NAMALWA (cell line): ENCODE measurements at regions not wholly inside any gene's neighbourhood (a gene's known extent, or its start where the extent isn't known, plus 50 kb on each side); places are given as distances from the start of the nearest gene placed in this dataset.
A peak's percentile ranks its signal among the peaks of the same experiment; 100 is the strongest.
"Not testable (repeated sequence)": the region's sequence is repeated elsewhere in the genome, so short reads cannot be mapped to it uniquely, and the experiment has no call there.

ENCODE experiments used
- DNase-seq: peaks from one replicate; pipeline ENCODE4 v3.0.0-alpha.2; 2015; ENCODE audit warnings: low spot score

DNA sequence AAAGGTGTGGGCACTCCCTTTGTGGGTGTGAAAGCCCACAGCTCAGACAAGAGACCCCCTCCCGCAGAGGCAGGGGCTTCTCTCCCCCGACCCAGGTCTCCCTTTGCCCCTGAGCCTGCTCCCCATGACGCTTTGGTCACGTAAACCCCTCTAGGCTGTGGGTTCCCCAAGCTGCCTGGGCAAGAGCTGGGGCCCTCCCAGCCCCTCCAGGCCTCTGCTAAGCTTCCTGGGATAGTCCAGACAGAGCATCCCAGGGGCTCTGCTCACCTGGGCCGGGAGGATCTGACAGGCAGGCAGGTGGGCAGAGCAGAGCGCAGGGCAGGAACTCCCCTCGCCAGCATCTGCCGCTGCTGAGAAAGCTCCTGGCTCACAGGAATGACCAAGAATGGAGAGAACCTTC, 177.3 kb downstream of the BANP start:
- DNase-seq, result no peak

DNA sequence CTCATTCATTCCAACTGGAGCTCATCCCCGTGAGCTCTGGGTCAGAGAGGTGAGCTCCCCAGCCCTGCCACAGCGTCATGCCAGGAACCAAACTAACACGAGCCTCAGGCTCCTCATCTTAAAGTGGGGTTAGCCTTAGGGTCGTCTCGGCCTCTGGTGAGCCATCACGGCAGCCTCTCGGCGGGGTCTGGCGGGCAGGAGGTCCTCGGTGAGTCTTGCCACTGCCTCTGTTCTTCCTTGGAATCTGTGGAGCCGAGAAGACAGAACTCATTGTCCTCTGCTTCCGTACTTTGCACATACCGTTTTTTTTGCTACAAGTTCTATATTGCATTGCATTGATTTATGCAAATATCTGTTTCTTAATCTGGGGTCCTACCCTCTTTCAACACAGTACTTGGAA, 177.9 kb downstream of the BANP start:
- not testable (repeated sequence) for DNase-seq

DNA sequence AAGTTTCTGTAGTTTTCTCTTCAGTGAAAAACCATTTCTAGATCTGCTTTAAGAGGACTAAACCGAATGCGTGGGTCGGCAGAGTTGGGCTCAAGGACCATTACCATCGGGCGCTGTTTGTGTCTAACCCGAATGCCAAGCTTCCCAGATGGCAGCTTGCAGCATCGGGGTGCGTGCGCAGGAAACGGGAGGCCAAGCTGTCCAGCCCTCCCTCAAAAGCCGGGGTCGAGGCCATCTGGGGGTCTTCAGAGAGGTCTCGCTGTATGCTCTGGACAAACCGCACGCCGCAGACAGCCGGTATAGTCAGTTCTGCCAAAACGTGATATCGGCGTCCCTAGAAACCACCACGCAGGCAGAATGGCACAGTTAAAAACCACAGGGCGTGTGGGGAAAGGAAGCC, 178.8 kb downstream of the BANP start:
- DNase-seq, result no peak

DNA sequence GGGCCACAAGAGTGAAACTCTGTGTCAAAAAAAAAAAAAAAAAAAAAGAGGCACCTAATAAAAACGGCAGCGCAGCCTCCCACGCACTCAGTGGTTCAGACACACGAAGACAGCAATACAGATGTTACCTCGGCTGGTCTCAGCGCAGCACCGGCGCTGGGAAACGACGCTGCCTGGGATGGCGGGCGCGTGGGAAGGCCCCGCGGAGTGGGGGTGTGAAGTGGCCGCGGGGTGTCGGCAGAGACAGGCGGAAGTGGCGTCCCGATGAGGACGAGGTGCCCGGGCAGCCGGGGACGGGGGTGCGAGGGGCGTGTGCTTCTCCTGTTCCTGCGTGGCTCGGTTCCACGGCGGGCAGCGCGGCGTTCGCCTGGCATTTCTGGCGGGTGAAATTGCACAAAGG, 179.4 kb downstream of the BANP start:
- DNase-seq, result no peak

DNA sequence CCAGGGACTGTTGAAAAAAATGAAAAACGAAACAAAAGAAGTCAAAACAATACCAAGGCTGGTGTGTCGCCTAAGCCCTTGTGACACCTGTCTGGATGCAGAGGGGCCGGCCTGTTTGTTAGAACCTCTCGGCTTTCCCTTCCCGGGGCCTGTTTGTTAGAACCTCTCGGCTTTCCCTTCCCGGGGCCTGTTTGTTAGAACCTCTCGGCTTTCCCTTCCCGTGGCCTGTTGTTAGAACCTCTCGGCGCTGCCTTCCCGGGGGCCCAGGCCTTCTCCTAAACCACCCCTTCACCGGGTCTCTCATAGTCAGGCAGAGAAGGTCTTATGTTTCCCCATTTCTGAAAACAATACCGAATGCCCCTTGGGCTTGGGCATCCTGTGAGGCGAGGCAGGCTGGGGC, 180.0 kb downstream of the BANP start:
- DNase-seq, result no peak

DNA sequence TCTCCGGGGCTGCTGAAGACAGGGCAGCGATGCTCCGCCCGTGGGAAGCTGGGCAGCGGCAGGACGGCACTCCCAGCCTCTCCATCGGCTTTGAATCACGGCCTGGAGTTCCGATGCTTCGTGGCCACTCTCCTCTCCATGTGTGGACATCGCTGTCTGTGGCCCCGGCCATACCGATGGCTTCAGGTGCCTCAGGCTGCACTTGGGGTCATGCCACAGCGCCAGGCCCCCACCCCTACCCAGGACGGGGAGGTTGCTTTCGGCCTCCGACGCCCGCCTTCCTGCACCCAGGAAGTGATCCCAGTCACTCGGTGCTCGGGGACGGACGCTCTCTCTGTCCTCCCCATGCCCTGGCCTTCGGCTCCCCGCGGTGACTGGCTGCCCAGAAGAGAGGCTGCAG, 180.7 kb downstream of the BANP start:
- DNase-seq, result no peak

DNA sequence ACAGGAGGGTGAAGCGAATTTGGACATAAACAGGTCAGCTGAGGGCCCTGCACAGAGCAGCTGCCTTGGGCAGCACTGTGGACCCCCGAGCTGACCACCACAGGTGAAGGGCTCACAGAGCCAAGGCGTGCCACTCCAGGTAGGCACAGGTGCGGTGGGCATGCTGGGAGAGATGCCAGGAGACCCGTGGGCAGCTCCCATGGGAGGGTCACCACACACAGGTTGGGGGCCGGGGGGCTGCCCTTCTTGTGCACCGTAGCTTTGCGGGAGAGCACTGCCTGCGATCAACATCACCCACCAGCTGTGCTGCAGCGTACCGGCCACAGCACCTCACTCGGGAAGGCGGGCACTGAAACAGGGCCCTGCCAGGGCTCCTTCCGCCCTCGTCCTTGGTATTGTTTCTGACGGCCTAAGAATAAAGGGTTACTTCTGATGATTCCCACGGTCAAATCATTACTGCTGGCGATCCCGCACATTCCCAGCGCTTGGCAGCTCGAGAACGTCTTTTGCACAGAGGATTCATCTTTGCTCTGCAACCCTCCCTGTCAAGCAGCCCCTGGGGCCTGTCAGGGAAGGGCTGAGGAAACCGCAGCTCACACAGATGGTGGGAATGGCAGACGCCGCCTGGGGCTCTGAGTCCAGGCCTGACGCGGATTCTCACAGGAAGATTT, 181.7 kb downstream of the BANP start:
- no peak for DNase-seq

DNA sequence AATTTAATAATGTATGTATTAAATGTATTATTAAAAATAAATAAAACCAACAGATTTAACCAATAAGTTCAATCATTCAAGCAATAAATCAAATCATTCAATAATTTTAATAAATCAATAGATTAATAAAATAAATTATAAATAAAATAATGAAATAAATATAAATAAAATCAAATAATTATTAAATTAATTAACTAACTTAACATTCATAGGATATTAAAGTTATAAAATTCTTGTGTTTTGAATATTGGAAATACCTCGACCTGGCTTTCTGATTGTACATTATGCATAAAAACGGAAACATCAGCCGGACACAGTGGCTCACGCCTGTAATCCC, 182.2 kb downstream of the BANP start:
- DNase-seq, result no peak

DNA sequence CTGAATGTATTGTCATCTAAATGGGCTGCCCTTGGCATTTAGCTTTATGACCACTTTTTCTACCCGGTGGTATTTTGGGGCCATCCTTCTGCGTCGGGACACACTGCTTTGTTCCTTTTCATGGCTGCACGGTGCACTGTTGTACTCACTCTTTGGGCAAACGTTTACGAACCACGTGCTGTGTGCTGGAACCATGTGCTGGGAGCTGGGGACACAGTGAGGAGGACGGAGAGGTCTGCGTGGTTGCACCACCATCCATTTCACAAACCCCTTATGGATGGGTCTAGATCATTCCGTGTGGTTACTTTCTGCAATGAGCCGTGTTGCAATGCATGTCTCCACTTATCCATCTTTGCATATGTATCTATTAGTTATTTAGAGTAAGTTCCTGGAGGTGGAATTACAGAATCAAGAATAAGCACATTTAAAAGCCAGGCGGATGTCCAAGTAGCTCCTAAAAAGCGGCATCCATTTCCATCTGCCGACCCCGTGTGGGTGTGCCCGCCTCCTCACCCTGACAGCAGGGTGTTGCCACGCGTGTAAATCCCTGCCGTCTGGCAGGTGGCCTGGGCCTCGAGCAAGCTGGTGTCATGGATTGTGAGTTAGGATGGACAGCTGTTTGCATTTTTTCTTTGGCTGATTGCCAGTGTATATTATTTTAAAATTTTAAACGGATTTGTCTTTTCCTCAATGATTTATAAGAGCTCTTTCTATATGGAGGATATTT, 183.1 kb downstream of the BANP start:
- DNase-seq, result not testable (repeated sequence)

DNA sequence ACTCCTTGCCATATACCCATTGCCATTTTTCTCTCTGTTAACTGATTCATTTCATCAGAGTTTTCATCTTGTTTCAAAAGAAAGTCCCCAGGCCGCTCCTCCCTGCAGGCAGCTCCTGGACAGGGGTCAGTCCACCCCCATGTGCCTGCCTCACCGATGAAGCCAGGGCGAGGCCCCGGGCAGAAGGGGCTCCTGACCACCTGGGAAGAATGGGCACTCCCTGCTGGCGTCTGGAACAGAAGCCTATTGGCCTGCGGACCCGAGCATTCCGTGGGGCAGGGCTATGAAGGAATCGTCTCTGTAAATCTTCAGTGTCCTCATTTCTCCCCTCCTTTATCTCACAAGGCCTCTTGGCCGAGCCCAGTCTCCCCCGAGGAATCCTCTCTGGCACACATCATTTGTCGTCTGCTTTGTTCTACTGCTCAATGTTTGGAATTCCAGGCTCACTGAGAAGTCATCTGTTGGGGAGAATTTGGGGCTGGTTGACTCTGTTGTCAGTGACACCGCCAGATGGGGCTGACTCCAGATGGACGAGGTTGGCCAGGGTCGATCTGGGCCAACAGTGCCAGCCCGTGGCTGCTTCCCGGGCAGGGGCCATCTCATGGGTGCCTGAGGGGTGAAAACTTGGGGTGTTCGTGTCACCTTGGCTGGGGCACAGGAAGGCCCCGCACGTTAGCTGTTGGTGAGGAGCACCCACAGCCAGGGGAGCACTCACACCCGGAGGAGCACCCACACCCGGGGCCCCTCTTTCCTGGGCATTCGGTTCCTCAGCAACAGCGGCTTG, 183.9 kb downstream of the BANP start:
- DNase-seq, result not testable (repeated sequence)

DNA sequence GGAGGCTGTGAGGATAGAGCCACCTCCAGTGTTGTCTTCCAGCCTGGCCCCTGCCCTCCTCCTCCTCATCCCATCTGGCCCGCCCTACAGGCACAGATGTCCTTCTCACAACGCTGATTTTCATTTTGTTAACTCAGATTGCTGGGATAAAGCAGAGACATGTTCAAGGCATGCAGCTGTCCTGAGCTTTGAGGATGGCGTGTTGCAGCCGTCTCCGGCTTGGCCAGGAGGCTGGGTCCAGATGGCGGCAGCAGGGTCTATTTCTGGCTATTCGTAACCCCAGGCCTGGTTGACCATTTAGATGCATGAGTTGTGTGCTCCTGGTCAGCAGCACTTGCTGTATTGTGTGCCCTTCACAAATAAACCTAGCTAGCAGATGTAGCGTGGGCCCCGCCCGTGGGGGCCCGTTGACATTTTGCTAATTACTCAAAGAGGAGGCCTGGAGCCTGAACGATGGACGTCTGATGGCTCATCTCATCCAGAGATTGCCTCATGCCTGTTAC, 185.0 kb downstream of the BANP start:
- not testable (repeated sequence) for DNase-seq

DNA sequence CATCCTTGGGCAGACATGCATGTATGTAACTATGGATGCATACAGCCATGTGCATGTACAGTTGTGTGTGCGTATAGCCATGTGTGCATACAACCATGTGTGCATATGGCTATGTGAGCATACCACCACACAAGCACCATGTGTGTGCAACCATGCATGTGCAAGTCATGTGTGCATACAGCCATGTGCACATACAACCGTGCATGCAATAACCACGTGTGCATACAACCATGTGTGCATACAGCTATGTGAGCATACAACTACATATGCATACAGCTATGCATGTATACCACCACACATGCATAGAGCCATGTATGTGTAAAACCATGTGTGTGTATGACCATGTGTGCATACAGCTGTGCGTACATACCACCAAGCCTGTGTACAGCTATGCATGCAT, 185.7 kb downstream of the BANP start:
- not testable (repeated sequence) for DNase-seq

DNA sequence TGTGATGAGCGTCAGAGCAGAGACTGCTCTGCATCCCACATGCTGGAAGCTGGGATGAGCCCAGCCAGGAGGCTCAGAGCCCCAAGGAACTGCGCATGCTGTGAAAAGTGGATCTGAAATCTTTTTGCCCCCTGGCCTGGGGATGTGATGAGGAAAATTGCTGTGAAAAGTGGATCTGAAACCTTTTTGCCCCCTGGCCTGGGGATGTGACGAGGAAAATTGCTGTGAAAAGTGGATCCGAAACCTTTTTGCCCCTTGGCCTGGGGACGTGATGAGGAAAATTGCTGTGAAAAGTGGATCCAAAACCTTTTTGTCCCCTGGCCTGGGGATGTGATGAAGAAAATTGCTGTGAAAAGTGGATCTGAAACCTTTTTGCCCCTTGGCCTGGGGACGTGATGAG, 187.9 kb downstream of the BANP start:
- not testable (repeated sequence) for DNase-seq

DNA sequence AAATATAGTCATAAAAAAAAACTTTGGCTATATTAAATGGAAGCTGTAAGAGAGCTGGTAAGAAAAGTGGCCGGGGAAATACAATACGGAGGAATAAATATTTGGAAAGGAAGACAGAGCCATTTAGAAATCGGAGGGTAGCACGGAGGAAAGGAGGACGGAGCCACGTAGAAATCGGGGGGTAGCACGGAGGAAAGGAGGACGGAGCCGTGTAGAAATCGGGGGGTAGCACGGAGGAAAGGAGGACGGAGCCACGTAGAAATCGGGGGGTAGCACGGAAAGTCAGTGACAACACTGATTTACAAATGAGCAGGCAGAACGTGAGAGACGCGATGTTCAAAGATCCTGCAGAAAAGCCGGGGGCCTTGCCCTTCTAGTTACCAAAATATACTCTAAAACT, 189.0 kb downstream of the BANP start:
- peak; percentile 46 for DNase-seq

DNA sequence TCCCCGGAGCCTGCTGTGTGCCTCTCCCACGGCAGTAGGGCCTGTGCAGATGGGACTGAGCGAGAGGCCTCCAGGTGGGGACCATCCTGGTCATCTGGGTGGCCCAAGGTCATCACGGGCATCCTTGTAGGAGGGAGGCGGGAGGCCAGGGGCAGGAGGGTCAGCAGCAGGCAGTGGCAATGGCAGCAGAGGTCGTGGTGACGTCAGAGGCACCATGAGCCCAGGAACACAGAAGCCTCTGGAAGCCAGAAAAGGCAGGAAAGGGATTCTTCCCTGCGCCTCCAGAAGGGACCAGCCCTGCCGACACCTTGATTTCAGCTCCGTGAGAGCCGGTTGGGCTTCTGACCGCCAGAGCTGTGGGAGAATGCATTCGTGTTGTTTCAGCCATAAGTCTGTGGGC, 190.3 kb downstream of the BANP start:
- DNase-seq, result no peak

DNA sequence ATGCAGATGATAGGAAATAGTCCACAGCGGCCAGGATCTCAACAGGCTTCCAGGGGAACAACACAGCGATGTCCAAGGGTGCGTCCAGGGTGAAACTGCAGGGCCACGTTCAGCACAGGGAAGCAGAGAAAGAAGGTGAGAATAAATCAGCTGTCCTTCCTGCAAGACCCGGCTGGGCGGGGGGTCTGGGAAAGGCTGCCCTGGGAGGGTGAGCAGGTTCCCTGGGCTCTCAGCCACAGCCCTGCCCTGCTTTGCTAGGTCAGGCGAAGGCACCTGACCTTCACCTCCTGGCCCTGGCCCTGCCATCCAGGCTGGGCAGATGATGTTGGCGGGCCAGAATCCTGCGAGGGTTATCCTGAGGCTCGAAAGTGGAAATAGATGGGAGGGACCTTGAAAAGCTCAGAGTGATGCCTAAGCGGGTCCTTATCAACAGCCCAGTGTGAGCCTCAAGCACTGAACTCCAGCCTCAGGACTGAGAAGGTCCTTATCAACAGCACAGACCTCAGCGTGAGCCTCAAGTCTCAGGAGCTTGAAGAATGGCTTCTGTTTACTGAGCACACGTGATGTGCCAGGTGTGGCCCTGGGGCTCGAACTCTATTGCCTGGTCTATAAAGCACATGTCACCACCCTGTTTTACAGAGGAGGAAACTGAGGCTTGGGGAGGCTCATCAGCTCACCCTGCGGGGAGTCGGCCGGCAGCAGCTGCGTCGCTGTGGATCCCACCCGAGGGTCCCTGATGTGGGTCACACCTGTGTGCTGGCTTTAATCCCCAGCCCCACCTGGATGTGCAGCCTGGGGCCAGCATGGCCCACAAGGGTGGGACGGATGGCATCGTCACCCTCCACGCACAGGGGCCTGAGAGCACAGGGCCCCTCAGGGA, 191.1 kb downstream of the BANP start:
- not testable (repeated sequence) for DNase-seq

DNA sequence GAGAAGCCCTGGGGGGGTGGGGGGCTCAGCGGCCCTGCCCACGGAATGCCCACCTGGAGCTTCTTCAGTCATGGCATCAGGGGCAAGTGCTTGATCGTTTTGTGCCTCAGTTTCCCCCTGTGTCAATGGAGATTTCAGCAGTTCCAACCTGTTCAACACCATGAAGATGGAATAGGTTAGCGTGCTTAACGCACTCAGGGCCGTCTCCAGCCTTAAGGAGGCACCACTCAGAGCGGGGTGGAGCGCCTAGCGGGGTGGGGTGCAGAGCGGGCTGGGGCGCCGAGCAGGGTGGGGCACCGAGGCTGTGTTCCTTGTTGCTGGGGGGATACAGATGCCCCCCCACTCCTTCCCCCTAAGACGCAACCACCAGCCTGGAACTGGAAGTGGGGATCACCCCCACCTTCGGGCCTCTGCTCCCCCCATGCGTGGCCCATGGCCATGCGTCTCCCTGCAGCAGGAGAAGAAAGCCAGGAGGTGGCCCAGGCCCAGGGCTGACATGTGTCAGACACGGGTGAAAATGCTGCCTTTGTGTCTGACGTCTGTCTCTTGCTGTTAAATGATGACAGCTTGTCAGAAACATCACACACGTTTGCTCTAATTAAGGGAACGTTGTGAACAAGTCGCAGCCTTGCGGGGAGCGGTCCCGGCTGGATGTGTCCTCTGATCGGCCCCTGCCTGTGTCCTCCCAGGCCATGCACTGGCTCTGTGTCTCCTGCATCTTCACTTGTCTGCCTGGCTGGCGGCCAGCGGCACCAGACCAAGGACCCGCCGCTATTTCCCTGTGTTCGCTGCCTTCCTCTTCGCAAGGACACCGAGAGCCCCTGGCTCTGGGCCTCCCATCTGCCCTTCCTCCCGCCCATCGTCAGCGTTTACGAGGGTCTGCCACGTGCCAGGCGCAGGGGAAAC, 192.1 kb downstream of the BANP start:
- DNase-seq, result not testable (repeated sequence)

DNA sequence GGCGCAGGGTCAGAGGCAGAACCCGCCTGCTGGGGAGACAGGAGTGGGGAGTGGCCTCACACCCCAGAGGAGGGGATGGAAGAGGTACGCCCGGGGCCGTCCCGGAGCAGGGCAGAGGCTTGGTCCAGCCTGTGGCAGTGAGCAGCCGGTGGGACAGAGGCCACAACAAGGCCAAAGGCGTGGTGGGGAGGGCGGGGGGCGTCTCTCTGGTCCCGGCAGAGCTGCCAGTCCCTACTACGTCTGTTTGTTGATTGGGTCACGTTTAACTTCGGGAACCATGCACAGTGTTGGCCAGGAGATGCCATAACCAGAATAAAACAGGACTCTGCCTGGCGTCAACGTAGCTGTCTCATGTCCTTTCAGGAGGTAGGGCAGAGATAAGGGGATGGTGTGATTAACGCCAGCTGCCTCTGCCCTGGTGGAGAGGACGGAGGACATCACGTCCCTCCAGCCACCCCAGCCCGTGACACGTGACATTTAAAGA, 192.8 kb downstream of the BANP start:
- DNase-seq, result no peak

DNA sequence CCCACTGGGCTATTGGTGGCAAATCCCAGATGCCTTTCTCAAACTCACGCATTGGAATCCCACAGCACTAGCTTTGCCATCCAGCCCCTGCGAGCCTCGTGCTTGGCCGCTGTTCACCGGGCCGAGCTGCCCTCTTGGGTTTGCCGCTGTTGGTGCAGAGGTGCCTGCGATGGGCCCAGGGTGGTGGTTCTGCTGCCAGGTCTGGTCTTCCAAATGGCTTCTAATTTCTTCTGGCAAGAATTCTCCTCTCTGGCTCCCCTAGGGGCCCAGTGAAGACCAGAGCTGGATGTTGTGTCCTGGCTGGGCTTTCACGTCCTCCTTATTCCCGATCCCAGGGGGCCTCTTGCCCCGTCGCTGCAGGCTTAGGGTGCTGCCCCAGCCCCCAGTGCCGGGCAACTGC, 194.1 kb downstream of the BANP start:
- DNase-seq, result not testable (repeated sequence)

DNA sequence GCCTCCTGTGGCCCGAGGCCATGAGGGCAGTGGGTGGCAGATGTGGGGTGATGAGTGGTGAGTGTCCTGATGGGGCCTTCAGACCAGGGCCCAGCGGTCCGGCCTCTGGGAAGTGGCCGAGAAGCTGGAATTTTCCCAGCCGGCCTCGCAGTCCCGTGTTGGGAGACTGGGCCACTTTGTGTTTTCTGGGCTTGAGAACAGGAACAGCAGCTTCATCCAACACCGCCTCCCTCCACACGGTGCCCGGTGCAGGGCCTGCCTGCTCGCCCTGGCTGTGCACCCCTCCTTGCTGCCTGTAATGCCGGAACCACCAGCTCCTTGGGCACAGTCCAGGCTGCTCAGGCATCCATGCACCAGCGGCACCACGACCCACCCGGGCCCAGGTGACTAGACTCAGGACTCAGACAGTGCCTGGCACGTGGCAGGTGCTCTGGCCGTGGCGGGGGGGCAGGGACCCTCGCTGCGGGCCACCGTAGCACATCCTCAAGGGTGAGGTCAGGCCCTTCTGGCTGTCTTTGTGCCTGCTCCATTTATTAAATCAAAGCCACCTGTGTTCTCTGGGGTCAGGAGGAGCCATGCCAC, 194.7 kb downstream of the BANP start:
- not testable (repeated sequence) for DNase-seq
